ENCODE measurements at regions not wholly inside any gene's neighbourhood (a gene's known extent, or its start where the extent isn't known, plus 50 kb on each side); places are given as distances from the start of the nearest gene placed in this dataset.
"Not testable (repeated sequence)": the region's sequence is repeated elsewhere in the genome, so short reads cannot be mapped to it uniquely, and the experiment has no call there.

DNA sequence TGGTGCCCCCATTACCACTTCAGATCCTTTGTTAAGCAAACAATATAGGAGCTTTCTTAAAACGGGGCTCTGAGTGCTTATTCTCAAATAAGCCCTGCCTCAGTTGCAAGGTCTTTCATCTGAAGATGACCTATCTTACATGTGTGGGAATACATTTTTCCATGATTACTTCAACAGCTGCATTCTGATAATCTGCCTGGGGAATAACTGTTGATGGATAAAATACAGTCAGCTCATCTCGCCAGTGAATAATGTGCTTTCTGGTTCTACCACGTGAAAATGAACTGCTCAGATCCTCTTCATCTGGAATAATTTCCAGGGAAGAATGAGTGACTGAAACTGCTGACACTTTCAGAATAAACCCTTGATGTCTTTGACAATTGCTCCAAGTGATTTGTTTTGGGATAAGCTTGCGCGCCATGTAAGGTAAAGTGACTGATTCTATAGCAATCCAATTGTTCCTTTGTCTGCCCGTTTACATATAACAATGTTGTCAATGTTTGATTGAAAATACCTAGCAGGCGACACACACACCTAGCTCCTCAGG lies 161.3 kb downstream of the RTL9 start:
- no peak for DNase-seq

DNA sequence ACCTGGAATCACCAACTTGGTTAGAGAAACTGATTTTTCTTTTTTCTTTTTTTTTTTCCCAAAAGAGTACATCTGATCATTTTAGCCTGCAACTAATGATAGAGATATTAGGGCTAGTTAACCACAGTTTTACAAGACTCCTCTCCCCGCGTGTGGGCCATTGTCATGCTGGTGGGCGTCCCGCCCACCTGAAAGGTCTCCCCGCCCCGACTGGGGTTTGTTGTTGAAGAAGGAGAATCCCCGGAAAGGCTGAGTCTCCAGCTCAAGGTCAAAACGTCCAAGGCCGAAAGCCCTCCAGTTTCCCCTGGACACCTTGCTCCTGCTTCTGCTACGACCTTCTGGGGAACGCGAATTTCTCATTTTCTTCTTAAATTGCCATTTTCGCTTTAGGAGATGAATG lies 162.0 kb downstream of the RTL9 start:
- DNase-seq, result not testable (repeated sequence)

DNA sequence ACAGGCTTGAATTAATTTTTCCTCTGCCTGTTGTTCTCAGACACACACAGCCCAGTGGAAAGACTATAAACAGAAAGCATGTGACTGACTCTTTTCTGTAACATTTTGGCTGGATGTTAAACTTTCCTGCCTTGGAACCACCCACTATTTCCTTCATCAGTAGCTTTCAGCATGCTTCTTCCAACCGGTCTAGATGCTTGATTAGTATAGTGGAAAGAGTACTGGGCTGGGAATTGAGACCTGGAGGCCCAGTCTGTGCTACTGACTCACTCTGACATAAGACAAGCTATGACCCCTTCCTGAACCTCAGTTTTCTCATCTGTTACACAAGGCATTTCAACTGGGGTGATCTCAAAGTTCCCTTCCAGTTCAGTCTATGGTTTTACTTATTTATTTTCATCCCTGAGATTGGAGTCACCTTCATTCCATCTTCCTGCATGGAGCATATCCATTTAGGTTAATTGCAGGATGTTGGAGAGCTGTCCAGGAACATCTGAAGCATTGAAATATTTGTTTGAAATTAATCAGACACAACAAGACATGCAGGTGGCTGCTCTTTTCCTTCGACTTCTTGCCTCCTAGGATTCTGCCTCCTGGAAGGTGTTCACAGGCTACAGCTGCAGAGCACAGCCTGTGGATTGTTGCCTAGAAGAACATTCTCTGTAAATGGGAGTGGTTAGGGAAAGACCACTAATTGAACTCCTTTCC lies 173.4 kb downstream of the RTL9 start:
- no peak for DNase-seq

DNA sequence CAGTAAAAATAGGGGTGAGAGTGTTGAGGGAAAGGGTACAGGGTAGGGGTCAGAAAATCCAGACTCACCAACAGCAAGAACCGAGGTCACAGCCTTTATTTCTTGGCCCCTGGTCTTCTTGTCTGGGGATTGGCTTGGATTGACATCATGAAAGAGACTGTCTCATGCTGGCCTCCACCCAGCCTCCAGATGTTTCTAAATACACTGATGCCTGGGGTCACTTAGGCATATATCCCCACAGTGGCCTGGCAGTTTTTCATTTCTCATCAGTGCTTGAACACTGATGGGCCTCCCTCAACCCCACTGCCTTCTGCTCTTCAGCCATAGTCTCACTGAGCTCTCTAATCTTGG lies 173.9 kb downstream of the RTL9 start:
- DNase-seq, result no peak

DNA sequence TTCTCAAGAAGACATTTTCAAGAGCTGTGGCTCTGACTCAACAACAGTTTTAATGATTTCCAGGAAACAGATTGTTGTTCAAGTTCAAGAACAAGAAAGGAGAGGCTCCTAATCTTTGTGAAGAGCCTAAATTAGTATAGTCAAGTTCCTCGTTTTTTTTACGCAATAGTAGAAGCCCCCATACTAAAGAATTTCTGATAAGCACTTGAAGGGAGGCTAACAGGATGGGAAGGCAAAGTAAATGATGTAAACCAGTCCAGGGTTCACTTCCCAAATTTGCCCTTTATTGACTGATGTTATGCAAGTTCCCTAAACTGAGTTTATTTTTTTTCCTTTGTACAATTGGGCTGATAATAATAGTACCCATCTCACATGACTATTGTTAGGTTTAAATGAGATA lies 178.2 kb downstream of the RTL9 start:
- DNase-seq, result no peak

DNA sequence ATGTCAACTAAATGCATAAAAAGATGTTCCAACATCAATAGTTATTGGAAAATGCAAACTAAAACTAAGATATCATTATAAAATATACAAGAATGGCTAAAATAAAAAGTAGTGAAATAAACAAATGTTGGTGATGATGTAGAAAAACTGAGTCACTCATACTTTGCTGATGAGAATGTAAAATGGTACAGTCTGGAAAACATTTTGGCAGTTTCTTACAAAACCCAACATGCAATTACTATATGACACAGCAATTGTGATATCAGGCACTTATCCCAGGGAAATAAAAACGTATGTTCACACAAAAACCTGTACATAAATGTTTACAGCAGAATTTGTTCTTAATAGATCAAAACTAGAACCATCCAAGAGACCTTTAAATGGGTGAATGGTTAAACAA lies 182.6 kb downstream of the RTL9 start:
- no peak for DNase-seq

DNA sequence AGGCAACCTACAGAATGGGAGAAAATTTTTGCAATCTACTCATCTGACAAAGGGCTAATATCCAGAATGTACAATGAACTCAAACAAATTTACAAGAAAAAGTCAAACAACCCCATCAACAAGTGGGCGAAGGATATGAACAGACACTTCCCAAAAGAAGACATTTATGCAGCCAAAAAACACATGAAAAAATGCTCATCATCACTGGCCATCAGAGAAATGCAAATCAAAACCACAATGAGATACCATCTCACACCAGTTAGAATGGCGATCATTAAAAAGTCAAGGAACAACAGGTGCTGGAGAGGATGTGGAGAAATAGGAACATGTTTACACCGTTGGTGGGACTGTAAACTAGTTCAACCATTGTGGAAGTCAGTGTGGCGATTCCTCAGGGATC lies 192.2 kb downstream of the RTL9 start:
- DNase-seq, result not testable (repeated sequence)

DNA sequence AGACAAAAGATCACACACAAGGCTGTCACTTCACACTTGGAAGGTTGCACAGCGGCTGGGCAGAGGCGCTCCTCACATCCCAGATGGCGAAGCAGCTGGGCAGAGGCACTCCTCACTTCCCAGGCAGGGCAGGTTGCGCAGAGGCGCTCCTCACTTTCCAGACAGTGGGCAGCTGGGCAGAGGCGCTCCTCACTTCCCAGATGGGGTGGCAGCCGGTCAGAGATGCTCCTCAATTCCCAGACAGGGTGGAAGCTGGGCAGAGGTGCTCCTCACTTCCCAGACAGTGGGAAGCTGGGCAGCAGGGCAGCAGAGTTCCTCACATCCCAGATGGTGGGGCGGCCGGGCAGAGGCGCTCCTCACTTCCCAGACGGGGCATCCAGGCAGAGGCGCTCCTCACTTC lies 199.2 kb downstream of the RTL9 start:
- no peak for DNase-seq

DNA sequence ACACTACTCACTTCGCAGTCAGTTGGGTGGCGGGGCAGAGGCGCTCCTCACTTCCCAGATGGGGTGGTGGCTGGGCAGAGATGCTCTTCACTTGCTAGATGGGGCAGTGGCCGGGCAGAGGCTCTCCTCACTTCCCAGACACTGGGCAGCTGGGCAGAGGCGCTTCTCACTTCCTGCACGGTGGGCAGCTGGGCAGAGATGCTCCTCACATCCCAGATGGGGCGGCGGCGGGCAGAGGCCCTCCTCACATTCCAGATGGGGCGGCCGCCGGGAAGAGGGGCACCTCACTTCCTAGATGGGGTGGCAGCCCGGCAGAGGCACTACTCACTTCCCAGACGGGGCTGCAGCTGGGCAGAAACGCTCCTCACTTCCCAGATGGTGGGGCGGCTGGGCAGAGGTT lies 199.8 kb downstream of the RTL9 start:
- DNase-seq, result no peak

DNA sequence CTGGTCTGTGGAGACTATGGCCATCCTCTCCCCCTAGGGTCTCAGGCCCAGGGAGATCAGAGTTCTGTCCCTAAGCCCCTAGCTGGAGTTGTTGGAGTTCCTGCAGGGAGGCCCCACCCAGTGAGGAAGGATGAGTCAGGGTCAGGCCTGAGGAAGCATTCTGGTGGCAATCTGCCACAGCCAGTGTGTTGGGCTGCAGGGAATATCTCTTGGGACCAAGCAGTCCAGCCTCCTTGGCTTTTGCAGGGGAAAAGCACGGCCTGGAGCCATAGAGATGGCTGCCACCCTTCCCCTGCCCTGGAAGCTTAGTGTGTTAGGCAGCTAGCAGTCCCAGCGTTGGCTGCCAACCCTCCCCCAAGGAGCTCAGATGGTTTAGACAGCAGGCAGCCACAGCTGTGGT lies 202.4 kb downstream of the RTL9 start:
- DNase-seq, result no peak

DNA sequence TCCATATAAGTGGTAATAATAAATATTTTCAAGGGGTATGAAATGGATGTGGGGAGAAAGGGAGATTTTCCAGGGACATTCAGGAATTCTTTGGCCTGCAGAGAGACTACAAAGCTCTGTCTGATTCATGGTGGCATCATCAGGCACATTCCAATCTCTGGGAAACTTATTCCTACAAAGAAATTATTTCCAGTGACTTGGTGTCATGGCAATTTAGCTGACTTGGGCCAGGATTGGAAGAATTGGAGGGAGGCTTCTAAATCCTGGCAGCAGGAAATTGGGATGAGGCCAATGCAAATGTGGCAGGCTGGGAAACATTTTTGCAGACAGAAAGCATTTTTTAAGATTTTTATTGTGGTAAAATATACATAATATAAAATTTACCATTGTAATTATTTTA lies 204.6 kb downstream of the RTL9 start:
- DNase-seq, result no peak

DNA sequence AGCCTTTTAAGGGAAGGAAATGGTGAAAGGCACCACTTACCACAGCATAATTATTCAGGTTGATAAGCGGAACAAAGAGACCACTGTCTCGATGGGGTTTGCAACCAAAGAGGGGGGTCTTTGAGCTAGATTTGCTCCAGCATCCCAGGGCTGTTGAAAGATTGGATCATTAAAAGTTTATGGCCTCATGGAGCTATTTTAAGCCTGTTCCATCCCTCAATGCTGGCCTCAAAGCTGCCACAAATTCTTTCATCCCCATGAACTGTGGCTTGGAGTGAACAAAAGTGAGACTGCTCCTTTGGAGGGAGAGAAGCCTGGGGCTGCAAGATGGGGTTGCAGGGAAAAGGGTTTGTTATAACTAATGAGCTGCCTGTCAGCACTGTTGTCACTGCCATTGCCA lies 209.8 kb downstream of the RTL9 start:
- DNase-seq, result no peak

DNA sequence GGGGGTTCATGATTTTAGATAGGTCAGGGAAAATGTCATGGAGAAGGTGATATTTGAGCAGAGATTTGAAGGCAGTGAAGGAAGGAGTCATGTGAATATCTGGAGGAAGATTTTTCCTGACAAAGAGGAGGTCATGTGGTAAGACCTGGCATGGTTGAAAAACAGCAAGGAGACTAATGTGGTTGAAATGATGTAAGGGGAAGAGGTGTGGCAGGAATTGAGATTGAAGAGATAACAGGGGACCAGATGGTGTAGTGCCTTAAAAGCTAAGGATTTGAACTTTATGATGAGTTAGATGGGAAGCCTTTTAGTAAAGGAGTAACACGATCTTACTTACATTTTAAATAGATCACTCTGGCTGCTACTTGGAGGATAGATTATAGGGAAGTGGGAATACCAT lies 210.9 kb downstream of the RTL9 start:
- DNase-seq, result no peak

DNA sequence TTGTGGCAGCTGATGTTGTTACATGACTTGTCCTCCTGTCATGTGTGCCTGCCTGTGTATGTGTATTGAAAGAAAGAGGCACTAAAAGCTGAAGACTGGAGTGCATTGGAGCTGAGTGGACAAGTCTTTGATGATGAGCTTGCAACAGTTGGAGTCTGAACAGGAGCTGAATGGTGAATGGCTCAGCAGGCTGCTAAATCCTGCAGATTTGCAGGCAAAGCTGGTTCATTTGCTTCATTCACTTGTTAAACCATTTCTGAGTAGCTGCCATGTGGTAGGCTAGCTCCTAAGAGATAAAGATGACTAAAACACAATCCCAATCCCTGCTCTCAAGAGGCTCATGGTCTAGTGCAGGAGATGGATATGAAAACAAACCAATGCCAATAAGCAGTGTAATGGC lies 217.3 kb downstream of the CHRDL1 start:
- no peak for DNase-seq

DNA sequence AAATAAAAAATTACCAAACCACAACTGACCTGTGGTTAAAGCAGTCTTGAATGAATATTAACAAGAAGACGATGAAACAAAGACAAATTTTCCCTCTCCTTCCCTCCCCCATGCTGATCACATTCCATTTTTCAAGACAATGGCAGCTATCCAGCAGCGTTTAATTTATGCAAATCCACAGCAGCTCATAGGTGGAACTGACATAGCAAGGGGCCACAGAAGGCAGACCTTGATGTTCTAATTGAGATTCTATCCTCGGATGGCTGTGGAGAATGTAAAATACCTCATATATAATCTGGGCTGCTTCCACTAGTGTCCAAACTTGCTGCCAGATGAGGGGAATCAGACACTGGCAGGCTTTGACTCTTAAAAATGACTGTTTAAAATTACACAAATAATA lies 211.5 kb downstream of the CHRDL1 start:
- DNase-seq, result no peak

DNA sequence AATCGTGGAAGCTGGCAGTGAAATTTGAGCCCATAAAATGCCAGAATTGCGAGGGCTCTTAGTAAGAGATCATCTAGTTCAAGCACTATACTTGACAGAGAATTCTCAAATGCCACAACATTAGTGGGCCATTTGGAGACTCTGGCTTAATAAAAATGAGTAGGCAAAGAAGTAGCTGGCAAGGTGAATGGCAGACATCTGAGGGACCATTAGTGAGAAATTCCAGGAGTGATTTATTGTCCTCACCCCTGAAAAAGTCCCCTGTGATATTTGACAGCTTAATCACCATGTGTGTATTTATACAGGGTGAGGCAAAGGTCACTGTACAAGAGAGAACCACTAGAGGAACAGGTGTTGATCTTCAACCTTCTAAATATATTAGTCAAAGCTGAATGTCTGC lies 207.5 kb downstream of the CHRDL1 start:
- no peak for DNase-seq

DNA sequence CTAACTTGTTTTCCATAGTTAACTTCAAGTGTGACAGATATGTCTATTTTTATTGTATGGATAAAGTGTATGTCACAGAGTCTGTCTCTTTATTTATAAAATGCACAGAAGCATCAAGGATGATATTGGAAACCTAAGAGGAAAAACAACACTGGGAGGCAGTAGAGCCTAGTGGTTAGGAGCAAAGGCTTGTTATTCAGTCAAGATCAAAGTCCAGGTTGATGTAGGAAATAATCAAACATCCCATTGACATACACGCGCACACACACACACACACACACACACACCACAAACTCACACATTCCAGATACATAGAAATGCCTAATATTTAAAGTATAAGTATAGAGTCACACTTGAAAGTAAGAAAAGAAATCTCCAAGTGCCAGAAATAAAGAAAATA lies 206.8 kb downstream of the CHRDL1 start:
- no peak for DNase-seq

DNA sequence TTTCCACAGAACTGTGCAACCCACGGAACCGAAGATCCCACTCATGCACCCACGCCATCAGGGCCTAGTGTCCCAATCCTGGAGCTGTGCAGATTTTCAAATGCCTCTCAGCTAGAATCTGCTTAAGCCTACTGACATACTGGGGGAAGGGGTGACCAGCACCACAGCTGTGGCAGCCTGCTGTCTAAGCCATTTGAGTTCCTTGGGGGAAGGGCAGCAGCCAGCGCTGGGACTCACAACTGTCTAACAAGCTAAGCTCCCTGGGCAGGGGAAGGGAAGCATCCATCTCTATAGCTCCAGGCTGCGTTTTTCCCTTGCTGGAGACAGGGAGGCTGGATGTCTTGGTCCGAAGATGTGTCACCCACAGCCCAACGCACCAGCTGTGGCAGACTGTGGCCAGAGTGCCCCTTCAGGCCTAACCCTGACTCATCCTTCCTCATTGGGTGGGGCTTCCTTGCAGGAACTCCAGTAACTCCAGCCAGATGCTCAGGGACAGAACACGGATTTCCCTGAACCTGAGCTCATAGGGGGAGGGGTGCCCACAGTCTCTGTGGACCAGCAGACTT lies 194.8 kb downstream of the CHRDL1 start:
- no peak for DNase-seq

DNA sequence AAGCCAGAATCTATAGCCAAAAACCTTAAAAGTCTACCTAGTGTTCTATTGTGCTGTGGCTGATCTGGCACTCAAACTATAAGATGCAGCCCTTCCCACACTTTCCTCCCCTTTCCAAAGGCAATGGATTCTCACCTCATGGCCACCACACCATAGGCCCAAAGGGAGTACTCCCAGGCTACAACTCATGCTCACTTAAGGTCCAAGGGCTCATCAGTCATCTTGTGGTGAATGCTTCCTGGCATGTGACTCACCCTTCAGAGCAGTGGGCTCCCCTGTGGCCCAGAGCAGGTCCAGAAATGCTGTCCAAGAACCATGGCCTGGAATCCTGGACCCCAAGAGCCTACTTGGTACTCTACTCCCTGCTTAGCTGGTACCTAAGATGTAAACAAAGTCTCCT lies 181.0 kb downstream of the CHRDL1 start:
- no peak for DNase-seq

Data from NCI-H446 treated with DMSO at 0.1 percent for 48 hours (cell line).